Muscle layer of duodenum (tissue), 2 donors: ENCODE measurements at regions not wholly inside any gene's neighbourhood (a gene's known extent, or its start where the extent isn't known, plus 50 kb on each side); places are given as distances from the start of the nearest gene placed in this dataset.

ENCODE experiments used
- H3K27ac ChIP-seq: one replicate; pipeline ENCODE4 v1.7.0; 2013; ENCODE audit warnings: mild to moderate bottlenecking, low read length
- H3K27me3 ChIP-seq: one replicate; pipeline ENCODE4 v1.7.0; 2013; ENCODE audit warnings: low read depth, mild to moderate bottlenecking, control low read depth, low read length
- H3K36me3 ChIP-seq, 2 donors: one replicate each; pipeline ENCODE4 v1.7.0; 2013; ENCODE audit warnings: low read length in 2 of 2, control low read depth in 1 of 2, mild to moderate bottlenecking in 1 of 2; ENCODE audit not compliant: insufficient read depth in 2 of 2, control insufficient read depth in 1 of 2
- H3K4me1 ChIP-seq, 2 donors: one replicate each; pipeline ENCODE4 v1.7.0; 2013; ENCODE audit warnings: low read length in 2 of 2, mild to moderate bottlenecking in 2 of 2, control low read depth in 1 of 2, moderate library complexity in 1 of 2; ENCODE audit not compliant: insufficient read depth in 2 of 2, control insufficient read depth in 1 of 2
- H3K4me3 ChIP-seq, 2 donors: one replicate each; pipeline ENCODE4 v1.7.0; 2013; ENCODE audit warnings: low read length in 2 of 2, low read depth in 1 of 2, mild to moderate bottlenecking in 1 of 2
- H3K9me3 ChIP-seq, 2 donors: one replicate each; pipeline ENCODE4 v1.7.0; 2013; ENCODE audit warnings: low read length in 2 of 2, control low read depth in 1 of 2, mild to moderate bottlenecking in 1 of 2; ENCODE audit not compliant: control insufficient read depth in 1 of 2
- donor health status: healthy.

- no peaks in the 10 kb centered on the region for H3K4me1 ChIP-seq
- no peak overlapping the region for H3K4me3 ChIP-seq
- H3K27ac ChIP-seq = no peak overlapping the region
- no peaks in the 10 kb centered on the region for H3K36me3 ChIP-seq
- H3K27me3 ChIP-seq = no peaks in the 10 kb centered on the region
- no peaks in the 10 kb centered on the region for H3K9me3 ChIP-seq
Observed at GRCh38 chr1:72586023-72586685, 303.8 kb upstream of the NEGR1 start.

DNA sequence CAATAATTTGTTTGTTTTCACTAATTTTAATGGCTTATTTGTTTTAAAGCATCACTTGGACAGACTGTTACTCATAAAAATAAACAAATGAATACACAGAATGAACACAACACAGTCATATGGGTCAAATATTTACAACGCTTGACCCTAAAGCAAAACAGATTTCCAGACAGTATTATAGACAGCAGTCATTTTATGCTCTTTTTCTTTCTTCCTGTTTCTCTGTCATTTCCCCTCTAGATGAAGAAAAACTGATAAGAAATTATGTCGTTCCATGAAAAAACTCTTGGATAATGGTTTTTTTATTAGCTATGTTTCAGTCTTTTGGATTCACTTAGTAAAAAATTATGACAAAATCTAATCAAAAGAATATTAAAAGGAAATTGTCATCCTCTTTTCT, 297.3 kb upstream of the NEGR1 start:
- no peaks in the 10 kb centered on the region for H3K36me3 ChIP-seq
- no peak overlapping the region for H3K4me3 ChIP-seq
- H3K27me3 ChIP-seq = no peaks in the 10 kb centered on the region
- no peak overlapping the region for H3K27ac ChIP-seq
- no peaks in the 10 kb centered on the region for H3K9me3 ChIP-seq
- H3K4me1 ChIP-seq = no peaks in the 10 kb centered on the region

- H3K4me1 ChIP-seq = peaks cover 0 to 12% of the 10 kb centered on the region in 2 donors
- no peaks in the 10 kb centered on the region for H3K9me3 ChIP-seq
- H3K4me3 ChIP-seq = no peak overlapping the region
- H3K36me3 ChIP-seq = no peaks in the 10 kb centered on the region
- H3K27ac ChIP-seq = no peak overlapping the region
- no peaks in the 10 kb centered on the region for H3K27me3 ChIP-seq
Observed at GRCh38 chr1:72570815-72571214, 288.5 kb upstream of the NEGR1 start.

GRCh38 chr1:72568113-72568512, 285.8 kb upstream of the NEGR1 start:
- H3K36me3 ChIP-seq = no peaks in the 10 kb centered on the region
- H3K4me3 ChIP-seq = no peak overlapping the region
- peaks cover 0 to 12% of the 10 kb centered on the region in 2 donors for H3K4me1 ChIP-seq
- no peak overlapping the region for H3K27ac ChIP-seq
- H3K27me3 ChIP-seq = no peaks in the 10 kb centered on the region
- H3K9me3 ChIP-seq = no peaks in the 10 kb centered on the region

GRCh38 chr1:72567521-72567920, 285.2 kb upstream of the NEGR1 start:
- no peaks in the 10 kb centered on the region for H3K9me3 ChIP-seq
- no peaks in the 10 kb centered on the region for H3K27me3 ChIP-seq
- no peak overlapping the region for H3K4me3 ChIP-seq
- H3K4me1 ChIP-seq = peaks cover 0 to 12% of the 10 kb centered on the region in 2 donors
- H3K36me3 ChIP-seq = no peaks in the 10 kb centered on the region
- H3K27ac ChIP-seq = no peak overlapping the region

- peaks cover 0 to 12% of the 10 kb centered on the region in 2 donors for H3K4me1 ChIP-seq
- H3K36me3 ChIP-seq = no peaks in the 10 kb centered on the region
- H3K27me3 ChIP-seq = no peaks in the 10 kb centered on the region
- no peaks in the 10 kb centered on the region for H3K9me3 ChIP-seq
- no peak overlapping the region for H3K27ac ChIP-seq
- H3K4me3 ChIP-seq = no peak overlapping the region
Observed at GRCh38 chr1:72564749-72565148, 282.4 kb upstream of the NEGR1 start.

DNA sequence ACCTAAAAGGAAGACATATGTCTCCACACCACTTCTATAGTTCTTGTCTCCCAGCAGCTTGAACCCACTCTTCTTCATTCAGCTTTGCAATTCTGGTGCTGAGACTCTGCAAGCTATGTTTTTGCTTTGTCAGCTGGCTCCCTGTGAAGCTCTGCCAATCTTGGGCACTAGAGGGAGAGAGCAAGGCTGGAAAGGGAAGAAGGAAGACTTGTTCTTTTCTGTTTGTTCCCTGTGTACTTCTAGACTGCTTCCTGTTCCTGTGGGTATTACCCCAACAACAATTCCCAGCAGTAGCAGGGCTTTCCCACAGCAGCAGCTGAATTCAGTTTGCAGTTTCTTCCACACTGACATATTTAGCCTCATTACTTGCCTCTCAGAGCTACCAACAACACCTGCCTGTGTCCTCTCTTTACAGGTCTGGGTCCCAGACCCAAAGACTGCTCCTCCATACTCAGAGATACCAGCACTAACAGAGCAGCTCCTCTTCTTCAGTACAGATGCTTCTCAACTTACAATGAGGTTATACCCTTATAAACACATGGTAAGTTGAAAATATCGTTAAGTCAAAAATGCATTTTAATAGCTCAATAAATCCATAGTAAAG, 275.2 kb upstream of the NEGR1 start:
- Histone ChIP-seq H3K4me1 (no peaks in the 10 kb centered on the region), H3K4me3 (no peak overlapping the region), H3K27me3 (no peaks in the 10 kb centered on the region), H3K36me3 (no peaks in the 10 kb centered on the region), H3K9me3 (no peaks in the 10 kb centered on the region), H3K27ac (no peak overlapping the region)

GRCh38 chr1:72547412-72547811, 265.1 kb upstream of the NEGR1 start:
- Histone ChIP-seq H3K27me3 (no peaks in the 10 kb centered on the region), H3K36me3 (no peaks in the 10 kb centered on the region), H3K4me1 (peaks cover 0 to 9% of the 10 kb centered on the region in 2 donors), H3K27ac (no peak overlapping the region), H3K4me3 (no peak overlapping the region), H3K9me3 (no peaks in the 10 kb centered on the region)

DNA sequence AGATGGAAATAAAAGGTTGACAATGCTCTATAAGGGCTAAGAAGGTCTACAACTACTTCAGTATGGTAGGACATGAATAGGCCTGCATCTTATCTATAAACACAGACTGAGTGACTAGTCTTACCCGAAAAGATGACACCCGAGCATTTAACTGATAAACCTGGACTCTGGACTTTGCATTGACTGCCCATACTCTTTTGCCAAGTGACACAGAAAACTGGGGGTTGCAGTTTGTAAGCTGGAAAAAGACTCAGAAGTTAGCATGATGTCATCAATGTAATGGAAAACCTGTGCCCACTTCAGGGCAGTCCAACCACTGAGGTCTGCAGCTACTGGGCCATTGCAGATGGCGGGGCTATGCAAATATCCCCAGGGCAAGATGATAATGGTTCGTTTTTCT, 258.3 kb upstream of the NEGR1 start:
- no peak overlapping the region for H3K4me3 ChIP-seq
- H3K9me3 ChIP-seq = no peaks in the 10 kb centered on the region
- no peaks in the 10 kb centered on the region for H3K4me1 ChIP-seq
- no peak overlapping the region for H3K27ac ChIP-seq
- no peaks in the 10 kb centered on the region for H3K36me3 ChIP-seq
- no peaks in the 10 kb centered on the region for H3K27me3 ChIP-seq

DNA sequence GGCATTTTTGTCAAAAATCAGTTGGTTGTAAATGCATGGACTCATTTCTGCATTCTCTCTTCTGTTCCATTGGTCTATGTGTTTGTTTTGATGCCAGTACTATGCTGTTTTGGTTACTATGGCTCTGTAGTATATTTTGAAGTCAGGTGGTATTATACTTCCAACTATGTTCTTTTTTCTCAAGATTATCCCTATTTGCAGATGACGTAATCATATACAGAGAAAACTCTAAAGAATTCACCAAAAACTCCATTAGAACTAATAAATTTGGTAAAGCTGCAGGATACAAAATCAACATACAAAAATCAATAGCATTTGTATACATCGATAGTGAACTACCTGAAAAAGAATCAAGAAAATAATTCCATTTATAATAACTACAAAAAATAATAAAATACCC, 253.1 kb upstream of the NEGR1 start:
- Histone ChIP-seq H3K9me3 (peaks cover 0 to 2% of the 10 kb centered on the region in 2 donors), H3K36me3 (no peaks in the 10 kb centered on the region), H3K27me3 (no peaks in the 10 kb centered on the region), H3K4me1 (no peaks in the 10 kb centered on the region), H3K4me3 (no peak overlapping the region), H3K27ac (no peak overlapping the region)

GRCh38 chr1:72530646-72531045, 248.3 kb upstream of the NEGR1 start:
- H3K36me3 ChIP-seq = no peaks in the 10 kb centered on the region
- H3K4me3 ChIP-seq = no peak overlapping the region
- no peaks in the 10 kb centered on the region for H3K27me3 ChIP-seq
- no peaks in the 10 kb centered on the region for H3K4me1 ChIP-seq
- no peak overlapping the region for H3K27ac ChIP-seq
- peaks cover 0 to 4% of the 10 kb centered on the region in 2 donors for H3K9me3 ChIP-seq

DNA sequence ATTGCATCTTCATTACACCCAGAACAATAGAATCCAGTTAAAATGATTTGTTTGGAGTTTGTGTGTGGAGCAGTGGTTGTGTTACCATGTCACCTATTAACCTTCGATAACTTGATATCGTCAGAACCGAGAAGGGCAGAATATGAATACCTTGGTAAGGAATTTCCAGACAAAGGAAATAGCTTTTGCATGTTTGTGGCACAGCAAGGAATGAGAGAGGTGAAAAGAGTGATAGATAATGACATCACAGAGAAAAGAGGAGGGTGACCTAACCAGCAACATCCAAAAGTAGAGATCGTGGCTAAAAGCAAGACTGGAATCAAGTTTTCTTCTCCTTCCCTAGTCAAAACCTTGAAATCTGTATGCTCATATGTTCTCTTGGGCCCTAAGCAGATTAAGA, 244.6 kb upstream of the NEGR1 start:
- no peak overlapping the region for H3K27ac ChIP-seq

More for the DNA sequence above, 244.6 kb upstream of the NEGR1 start:
- Histone ChIP-seq H3K9me3 (peaks cover 0 to 4% of the 10 kb centered on the region in 2 donors), H3K27me3 (no peaks in the 10 kb centered on the region), H3K4me1 (no peaks in the 10 kb centered on the region), H3K4me3 (no peak overlapping the region), H3K36me3 (no peaks in the 10 kb centered on the region)
